ENCODE measurements at regions not wholly inside any gene's neighbourhood (a gene's known extent, or its start where the extent isn't known, plus 50 kb on each side); places are given as distances from the start of the nearest gene placed in this dataset.

DNA sequence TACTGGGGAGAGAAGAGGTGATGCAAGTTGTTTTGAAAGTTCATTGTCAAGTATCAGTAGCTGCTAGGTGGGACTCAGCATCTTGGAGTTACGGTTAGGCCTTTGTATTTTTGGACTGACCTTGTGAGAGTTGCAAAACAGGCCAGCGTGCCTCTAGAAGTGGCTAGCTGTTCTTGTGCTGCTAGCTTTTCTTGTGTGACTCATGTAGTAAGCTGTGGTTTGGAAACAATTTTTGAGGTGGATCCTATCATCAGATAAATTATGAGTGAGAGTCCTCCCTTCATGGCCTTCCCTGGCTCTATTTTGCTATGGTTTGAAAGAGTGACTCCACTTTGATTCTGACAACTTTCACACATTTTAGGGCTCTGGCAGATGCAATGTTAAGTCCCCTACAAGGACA, 409.2 kb upstream of the HS6ST1 start:
- TF ChIP-seq, protein P1, sequence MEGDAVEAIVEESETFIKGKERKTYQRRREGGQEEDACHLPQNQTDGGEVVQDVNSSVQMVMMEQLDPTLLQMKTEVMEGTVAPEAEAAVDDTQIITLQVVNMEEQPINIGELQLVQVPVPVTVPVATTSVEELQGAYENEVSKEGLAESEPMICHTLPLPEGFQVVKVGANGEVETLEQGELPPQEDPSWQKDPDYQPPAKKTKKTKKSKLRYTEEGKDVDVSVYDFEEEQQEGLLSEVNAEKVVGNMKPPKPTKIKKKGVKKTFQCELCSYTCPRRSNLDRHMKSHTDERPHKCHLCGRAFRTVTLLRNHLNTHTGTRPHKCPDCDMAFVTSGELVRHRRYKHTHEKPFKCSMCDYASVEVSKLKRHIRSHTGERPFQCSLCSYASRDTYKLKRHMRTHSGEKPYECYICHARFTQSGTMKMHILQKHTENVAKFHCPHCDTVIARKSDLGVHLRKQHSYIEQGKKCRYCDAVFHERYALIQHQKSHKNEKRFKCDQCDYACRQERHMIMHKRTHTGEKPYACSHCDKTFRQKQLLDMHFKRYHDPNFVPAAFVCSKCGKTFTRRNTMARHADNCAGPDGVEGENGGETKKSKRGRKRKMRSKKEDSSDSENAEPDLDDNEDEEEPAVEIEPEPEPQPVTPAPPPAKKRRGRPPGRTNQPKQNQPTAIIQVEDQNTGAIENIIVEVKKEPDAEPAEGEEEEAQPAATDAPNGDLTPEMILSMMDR (IDR thresholded peaks at IDR 0.05) = no peak
- no peak for TF ChIP-seq POLR2A (IDR thresholded peaks at IDR 0.05)

Data from Peyer's patch (tissue), 4 donors.